ENCODE measurements at regions not wholly inside any gene's neighbourhood (a gene's known extent, or its start where the extent isn't known, plus 50 kb on each side); places are given as distances from the start of the nearest gene placed in this dataset.
"Not testable (repeated sequence)": the region's sequence is repeated elsewhere in the genome, so short reads cannot be mapped to it uniquely, and the experiment has no call there.

- not testable (repeated sequence) for TF ChIP-seq POLR2A (IDR thresholded peaks at IDR 0.05)
- TF ChIP-seq, protein P1, sequence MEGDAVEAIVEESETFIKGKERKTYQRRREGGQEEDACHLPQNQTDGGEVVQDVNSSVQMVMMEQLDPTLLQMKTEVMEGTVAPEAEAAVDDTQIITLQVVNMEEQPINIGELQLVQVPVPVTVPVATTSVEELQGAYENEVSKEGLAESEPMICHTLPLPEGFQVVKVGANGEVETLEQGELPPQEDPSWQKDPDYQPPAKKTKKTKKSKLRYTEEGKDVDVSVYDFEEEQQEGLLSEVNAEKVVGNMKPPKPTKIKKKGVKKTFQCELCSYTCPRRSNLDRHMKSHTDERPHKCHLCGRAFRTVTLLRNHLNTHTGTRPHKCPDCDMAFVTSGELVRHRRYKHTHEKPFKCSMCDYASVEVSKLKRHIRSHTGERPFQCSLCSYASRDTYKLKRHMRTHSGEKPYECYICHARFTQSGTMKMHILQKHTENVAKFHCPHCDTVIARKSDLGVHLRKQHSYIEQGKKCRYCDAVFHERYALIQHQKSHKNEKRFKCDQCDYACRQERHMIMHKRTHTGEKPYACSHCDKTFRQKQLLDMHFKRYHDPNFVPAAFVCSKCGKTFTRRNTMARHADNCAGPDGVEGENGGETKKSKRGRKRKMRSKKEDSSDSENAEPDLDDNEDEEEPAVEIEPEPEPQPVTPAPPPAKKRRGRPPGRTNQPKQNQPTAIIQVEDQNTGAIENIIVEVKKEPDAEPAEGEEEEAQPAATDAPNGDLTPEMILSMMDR (IDR thresholded peaks at IDR 0.05), result not testable (repeated sequence)
Observed at GRCh38 chr3:105296182-105296822, 70.4 kb upstream of the ALCAM start.
